Anterior cingulate cortex (tissue), 58 donors: ENCODE measurements at regions not wholly inside any gene's neighbourhood (a gene's known extent, or its start where the extent isn't known, plus 50 kb on each side); places are given as distances from the start of the nearest gene placed in this dataset.
A peak's percentile ranks its signal among the peaks of the same experiment; 100 is the strongest.
"Not testable (repeated sequence)": the region's sequence is repeated elsewhere in the genome, so short reads cannot be mapped to it uniquely, and the experiment has no call there.

ENCODE experiments used
- DNase-seq, 58 donors: peaks; one replicate each; lab custom pipeline; 2025; lab: John Stamatoyannopoulos, UW

DNA sequence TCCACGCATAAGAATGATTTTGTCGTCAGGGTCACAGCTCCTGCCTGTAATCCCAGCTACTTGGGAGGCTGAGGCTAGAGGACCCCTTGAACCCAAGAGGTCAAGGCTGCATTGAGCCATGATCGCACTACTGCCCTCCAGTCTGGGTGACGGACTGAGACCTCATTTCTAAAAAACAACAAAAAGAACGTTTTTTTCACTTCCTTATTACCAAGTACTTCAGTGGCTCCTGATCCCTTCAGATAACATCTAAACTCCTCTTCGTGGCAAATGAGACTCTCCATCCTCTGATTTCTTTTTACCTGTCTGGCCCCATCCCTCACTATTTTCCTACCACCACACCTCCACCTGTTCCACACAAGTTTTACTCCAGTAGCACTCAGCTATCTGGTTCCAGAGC lies 105.4 kb upstream of the TLK1 start:
- no peak for DNase-seq

DNA sequence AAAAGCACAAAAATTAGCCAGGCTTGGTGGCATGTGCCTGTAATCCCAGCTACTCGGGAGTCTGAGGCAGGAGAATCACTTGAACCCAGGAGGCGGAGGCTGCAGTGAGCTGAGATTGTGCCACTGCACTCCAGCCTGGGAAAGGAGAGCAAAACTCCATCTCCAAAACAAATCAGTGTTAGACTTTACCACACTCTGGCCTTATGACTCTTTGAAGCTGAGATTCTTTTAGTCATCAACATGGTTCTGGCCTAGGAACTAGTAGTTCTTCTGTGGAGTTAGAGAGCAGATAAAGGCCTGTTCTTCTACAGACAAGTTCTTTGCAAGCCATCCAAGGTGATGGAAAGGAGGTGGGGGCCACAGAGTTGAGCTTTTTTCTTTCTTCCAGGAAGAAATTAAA lies 100.8 kb upstream of the TLK1 start:
- not testable (repeated sequence) for DNase-seq

DNA sequence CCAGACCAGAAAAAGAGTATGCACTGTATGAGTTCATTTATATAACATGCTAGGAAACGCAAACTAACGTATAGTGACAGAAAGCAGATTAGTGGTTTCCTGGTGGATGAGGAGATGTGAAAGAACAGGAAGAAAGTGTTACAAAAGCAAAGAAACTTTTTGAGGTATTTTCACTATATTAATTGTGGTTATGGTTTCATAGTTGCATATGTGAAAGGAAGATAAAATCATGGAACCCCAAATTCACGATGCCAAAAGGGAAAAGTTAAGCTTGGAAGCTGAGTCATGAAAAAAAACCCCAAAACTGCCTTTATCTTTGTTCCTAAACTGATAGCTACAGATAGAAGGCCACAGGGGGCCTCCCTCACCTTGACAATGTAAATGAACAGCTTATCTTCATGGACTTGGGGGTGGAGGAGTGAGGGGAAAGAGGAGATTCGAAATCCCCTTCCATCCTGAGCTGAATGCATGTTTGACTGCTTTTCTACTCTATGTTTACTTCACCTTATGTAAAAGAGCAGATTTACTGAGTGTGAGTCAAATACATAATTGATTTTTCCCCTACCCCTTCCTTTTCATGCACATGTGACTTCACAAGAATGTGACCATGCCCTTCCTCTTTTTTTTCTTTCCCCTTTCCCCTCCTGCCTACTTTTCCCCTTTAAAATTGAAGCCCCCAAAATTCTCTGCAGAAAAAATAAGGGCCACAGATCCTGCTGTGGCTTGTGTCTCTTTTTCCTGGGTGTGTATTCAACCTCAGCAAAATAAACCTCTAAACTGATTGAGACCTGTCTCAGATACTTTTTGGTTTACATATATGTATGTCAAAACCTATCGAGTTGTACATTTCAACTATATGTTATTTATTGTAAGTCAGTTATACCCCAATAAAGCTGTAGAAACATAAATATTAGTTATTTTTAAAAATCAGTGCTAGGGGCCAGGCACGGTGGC lies 100.1 kb upstream of the TLK1 start:
- no peak for DNase-seq

DNA sequence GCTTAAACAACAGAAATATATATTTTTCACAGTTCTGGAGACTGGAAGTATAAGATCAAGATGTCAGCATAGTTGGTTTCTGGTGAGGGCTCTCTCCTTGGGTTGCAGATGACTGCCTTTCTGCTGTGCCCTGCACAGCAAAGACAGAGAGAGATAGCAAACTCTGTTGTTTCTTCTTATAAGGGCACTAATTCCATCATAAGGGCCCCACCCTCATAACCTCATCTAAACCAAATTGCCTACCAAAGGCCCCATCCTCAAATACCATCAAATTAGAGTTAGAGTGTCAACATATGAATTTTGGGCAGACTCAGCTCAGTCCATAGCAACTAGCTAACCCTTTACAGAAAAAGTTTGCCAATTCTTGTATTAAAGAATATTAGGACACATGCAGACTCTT lies 94.0 kb upstream of the TLK1 start:
- no peak for DNase-seq

DNA sequence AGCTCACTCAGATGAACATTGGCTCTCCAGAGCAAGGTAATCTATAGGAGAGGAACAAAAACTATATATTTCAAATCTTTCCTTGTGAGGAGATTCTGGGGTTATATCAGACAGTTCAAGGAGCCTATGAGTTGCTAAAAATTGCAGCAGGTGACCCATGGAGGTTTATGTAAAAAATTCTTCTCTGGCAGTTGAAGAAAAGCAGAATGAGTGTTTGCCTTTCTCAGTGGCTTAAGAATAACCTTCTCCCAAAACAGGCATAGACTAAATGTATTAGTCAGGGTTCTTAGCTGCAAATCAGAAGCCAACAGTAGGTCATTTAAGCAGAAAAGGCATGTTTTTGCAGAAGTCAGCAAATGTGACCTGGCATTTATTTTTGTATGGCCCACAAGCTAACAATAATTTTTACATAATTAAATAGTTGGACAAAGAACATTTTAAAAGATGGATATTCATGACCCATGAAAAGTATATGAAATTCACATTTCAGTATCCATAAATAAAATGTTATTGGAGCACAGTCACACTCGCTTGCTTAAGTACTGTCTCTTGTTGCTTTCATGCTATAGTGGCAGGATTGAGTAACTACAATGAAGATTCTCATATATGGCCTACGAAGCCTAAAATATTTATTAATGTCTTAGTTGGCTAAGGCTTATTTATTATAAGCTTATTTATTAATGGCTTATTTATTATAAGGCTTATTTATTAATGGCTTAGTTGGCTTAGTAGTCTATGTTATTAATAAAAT lies 93.4 kb upstream of the TLK1 start:
- DNase-seq = no peak

DNA sequence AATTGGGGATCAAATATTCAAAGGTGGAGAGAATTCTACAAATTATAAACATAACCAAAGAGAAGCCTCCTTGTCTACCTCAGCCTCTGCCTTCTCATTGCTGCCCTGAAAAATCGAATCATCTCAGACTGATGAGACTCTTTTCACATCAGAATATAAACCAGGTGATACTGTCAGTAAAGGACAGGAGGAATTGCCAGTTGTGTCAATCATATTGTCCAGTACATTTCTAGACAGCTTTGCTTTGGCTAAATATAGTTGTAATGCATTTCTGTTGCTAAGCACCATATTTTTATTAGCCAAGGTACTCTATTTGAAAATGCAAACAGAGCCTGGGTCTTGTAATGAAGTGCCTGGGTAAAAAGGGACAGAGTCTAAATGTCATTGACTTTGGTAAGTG lies 92.6 kb upstream of the TLK1 start:
- no peak for DNase-seq

DNA sequence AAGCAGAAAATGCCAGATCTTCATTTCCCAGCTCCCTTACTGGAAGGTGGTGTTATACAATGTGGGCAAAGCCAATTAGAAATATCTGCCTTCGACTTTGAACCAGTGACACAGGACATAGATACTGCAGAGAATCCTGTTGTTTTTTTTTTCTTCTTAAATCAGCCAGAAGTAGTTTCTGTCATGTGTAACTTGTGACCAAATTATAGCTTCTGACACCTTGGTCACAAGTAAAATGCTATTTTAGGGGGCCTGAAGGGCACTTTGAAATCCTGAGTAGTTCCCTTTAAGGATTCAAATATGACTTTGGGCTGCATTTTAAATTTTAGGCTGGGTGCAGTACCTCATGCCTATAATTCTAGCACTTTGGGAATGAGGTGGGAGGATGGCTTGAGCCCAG lies 89.0 kb upstream of the TLK1 start:
- DNase-seq = no peak

DNA sequence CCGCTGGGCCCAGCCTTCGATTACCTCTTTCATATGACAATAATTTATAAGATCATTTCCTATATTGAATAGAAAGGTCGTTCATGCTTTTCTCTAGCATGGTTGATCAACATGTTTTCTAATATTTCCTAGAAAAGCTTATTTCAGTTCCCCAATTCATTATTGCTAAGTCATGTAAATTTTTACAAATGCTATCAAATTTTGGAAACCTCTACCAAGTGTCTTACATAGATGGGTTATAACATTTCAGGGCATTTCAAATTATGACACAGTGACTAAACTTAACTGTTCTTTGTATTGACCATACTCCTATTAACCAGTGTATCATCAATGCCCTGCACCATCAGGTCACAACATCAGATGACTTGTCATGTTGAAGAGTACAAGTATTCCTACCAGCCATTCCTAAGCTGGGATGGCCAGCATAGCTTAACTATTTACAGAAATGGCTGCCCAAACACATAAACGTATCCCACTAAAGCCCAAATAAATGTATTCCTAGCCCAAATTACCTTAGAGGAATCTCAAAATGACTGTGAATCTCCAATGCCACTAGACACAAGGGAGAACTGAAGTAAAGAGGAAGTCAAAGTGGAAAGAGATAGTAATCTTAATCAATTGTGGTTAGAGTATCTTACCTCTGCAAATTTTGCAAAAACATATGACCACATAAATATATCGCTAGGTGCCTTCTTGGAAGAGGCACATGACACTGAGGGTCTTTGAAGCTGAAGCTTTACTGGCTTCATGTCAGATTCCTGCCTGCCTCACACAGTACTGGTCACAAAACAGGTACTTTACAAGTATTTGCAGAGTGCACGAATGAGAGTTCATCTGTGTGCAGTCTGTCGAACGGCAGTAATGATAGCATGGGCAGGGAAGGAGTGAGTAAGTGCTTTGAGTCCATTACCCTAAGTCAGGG lies 87.3 kb upstream of the TLK1 start:
- peak in 1 of 58 donors; percentile 3 for DNase-seq

DNA sequence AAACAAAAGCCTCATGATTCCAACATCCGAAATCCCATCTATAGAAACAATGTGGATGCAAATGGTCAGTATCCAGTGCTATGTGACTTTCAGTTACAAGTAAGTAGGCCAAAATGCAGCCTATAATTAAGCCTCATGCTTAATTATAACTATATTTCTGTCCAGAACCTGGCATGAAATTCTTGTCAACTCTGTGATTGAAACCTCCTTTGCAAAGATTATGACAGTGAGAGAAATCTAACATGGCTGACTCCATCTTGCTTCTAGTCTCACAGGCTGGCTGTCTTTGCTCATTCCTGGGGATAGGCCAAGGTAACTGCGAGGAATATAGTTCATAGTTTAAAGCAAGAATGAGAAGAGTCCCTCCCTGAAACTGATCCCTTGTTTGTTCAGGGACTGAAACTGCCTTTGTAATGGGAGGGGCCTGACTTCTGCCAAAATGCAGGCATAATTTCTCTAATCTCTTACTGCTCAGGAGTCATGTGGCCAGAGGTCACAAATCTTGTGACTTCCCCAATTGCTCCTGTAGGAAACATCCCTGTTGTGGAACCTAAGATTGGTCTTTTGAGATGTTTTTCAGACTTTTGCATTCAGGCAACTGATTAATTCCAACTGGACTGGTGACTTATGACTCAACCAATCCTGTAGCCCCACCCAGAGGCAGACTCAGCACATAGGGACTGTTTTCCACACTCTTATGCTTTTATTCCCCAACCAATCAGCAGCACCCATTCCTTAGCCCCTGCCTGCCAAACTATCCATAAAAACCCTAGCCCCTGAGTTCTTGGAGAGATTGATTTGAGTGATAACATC lies 84.5 kb upstream of the TLK1 start:
- DNase-seq = no peak

DNA sequence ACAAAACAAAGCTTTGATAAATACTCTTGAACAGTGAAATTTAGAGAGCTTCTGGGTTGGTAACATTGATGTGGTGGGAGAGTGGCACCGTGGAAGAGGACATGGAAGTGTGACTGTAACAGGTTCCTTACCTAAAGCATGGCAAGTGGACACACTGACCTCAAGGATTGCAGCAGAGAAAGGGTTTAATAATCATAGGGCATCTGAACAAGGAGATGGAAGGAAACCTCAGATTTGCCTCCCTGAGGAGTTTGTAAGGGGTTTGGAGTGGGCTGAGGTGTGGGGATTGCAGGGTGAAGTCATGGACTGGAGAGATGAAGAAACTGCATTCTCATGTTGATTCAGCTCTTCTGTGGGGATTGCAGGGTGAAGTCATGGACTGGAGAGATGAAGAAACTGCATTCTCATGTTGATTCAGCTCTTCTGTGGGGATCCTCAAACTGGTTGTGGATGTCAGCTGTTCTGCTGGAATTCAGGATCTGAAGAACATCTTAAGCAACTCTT lies 83.8 kb upstream of the TLK1 start:
- DNase-seq = no peak

DNA sequence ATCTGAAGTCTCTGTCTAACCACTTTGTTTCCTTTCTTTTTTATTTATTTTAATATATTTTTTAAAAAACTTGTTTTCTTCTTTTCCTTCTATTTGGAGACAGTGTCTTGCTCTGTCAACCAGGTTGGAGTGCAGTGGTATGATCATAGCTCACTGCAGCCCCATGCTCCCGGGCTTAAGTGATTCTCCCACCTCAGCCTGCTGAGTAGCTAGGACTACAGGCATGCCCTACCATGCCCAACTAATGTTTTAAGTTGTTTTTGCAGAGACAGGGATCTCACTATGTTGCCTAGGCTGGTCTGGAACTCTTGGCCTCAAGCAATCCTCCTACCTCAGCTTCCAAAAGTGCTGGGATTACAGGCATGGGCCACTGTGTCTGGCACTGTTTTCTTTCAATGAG lies 81.1 kb upstream of the TLK1 start:
- no peak for DNase-seq

DNA sequence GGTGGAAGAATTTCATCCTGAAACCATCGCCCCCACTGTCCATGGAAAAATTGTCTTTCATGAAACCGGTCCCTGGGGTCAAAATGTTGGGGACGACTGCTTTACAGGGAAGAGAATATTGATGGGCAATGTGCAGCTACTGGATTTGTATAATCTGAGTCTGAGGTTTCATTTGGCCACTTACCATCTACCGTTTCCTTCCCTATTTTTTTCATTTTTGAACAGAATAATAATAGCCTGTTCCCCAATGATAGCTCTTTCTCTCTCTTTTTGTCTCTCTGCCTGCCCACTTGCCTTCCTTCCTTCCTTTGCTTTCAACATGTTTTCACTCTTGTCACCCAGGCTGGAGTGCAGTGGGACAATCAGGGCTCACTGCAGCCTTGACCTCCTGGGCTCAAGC lies 78.3 kb upstream of the TLK1 start:
- DNase-seq = no peak

DNA sequence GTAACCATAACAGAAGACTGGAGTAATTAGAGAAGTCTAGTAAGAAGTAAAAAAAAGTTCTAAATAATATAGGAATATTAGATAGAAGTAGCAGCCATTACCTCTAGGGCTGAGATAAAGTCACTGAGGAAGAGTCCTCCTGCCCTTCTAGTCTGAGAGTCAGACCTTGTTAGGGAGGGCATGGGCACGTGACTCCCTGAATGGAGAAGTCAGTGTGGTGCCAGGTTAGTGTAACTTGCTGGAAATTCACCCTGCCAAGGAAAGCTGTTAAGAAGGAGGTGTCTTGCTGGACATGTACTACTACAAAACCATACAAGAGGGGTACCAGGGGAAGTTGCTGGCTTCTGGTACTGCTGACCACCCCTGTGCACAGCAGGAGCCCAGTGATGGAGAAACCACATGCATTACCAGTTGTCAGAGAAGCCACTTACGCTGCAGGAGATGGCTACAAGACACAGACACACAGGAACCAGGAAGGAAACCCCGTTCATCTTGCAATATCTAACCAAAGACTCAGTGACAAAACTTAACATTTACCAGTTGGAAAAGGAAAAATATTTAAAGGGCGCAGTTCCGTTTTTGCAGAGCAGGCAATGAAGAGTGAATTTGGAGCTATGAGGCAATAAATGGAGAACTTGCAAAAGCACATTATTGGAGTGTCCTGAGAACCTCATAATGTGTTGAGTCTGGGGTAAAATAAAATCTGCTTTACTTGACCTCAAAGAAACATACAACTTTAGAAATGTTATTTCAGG lies 77.2 kb upstream of the TLK1 start:
- DNase-seq = no peak

DNA sequence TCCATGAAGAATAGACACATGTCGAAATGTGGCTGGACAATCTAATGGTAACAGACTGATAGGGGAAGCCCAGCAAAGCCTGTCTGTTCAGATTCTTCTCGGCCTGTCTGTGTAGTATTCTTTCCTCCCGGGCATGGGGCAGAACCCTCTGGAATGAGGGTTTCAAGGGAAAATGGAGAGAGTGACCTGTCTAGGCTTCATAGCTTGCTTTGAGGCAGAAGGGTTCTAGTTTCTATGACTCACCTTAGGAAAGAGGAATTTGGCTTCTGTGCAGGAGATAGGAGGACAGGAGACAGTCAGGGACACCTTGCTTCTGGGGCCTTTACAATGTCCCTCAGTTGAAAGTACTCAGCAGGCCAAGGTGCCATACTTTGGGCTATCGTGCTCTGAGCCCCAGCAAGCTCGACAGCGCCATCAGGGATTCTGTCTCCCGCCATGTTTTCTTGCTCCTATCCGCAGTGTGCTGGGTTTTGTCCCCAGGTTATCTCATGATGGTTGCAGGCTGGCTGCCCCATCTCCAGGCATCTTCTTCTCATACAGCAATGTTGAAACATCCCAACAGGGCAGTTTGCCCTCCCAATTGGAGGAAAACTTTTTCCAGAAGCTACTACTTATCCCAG lies 74.7 kb upstream of the TLK1 start:
- no peak for DNase-seq

DNA sequence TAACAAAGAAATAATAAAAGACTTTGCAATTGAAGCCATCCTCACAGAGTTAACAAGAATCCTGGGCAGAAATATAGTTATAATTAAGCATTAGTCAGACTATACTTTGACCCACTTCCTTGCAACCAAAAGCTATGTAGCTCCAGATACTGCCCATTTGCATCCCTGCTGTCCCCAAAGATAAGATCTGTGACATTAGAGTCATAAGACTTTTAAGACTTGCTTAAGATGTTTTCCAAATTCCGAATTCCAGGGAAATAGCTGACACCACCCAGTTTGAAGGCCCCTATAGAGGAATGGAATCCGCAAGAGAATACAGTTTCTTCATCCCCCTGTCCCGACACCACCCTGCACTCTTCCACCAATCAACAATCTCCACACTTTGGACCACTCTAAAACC lies 69.5 kb upstream of the TLK1 start:
- DNase-seq = no peak

DNA sequence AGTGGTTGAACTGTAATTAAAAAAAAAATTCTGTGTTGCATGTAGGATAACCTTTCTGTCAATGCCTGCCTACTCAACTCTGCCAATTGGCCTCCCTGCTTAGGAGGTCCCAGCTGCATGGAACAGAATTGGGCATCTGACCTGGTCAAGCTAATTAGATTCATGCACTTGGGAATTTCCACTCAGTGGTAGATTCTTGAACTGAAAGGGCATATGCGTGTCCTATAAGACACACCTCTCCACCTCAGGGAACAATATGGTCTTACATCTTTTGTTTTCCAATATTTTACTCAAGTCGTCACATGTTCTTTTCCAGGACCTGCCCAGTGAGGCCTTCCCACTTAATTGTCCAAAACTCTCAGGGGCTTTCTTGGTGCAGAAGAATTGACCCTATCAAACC lies 68.1 kb upstream of the TLK1 start:
- DNase-seq = no peak

DNA sequence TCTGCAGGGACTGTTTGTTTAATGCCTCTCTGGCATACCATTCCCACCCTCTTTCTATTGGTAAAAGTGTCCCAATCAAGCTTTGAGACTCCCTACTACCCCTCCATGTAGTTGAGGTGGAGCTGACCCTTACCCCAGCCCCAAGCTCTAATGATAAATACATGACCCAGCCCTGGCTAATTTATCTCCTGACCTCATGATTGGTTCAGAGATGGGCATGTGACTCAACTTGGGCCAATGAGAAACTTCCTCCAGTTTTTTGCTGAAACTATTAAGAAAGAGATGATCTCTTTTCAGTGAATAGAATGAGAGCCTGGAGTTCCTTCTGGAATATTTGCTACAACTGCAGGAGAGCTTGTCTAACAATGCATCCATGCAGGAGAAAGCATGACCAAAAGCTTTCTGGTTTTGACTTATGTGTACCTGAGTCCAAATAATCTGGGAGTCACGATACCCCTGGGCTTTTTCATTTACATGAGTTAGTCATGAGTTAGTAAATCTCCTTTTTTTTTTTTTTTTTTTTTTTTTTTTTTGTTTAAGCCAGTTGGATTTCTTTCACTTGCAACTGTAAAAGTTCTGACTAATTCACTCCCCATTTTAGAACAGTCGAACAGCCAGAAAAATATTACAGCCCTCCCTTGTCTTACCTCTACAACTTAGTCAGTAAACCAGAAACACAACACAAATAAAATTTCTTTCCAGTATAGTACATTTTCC lies 66.5 kb upstream of the TLK1 start:
- DNase-seq = no peak

DNA sequence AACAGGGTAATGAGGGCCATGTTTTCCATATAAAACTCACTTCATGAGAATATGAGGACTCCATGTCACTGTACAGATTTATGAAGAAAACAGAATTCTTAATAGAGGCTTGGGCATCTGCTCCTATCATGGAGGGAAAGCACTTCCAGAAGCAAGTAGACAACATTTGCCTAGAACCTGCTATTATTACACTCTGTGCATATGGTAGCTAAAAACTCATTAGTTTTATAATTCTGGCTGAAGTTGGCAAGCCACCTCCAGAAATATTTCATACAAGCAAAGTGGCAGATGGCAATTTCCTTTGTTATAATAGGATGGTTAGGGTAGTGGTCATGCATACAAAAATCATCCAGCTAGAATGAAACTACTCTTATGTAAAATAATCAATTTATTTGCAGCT lies 65.8 kb upstream of the TLK1 start:
- DNase-seq = peak in 1 of 58 donors; percentile 17
